Esophagus mucosa (tissue), 1 donor: ENCODE measurements at regions not wholly inside any gene's neighbourhood (a gene's known extent, or its start where the extent isn't known, plus 50 kb on each side); places are given as distances from the start of the nearest gene placed in this dataset.
"Not testable (repeated sequence)": the region's sequence is repeated elsewhere in the genome, so short reads cannot be mapped to it uniquely, and the experiment has no call there.

Source experiments
- ATAC-seq: fragments of 200-7000 bp; cut with Tn5 transposase; one replicate; pipeline ENCODE4 v1.9.1; 2020
- donor health status: DM: yes; HTN: yes; CAD: no.

- no peak for ATAC-seq
Observed at GRCh38 chr14:37787879-37788494, 192.6 kb downstream of the TTC6 start.

- ATAC-seq: no peak
Observed at GRCh38 chr14:37791384-37792036, 196.1 kb downstream of the TTC6 start.

GRCh38 chr14:37792124-37792523 is 196.7 kb downstream of the TTC6 start:
- ATAC-seq: no peak

GRCh38 chr14:37796703-37797416 is 201.4 kb downstream of the TTC6 start:
- ATAC-seq: no peak

- ATAC-seq: no peak
Observed at GRCh38 chr14:37797675-37798074, 202.2 kb downstream of the TTC6 start.

GRCh38 chr14:37807722-37808121 is 212.3 kb downstream of the TTC6 start:
- no peak for ATAC-seq

- ATAC-seq: no peak
Observed at GRCh38 chr14:37810094-37810801, 214.8 kb downstream of the TTC6 start.

- ATAC-seq: no peak
Observed at GRCh38 chr14:37813732-37814131, 218.3 kb downstream of the TTC6 start.

GRCh38 chr14:37816135-37816534 is 220.7 kb downstream of the TTC6 start:
- no peak for ATAC-seq

GRCh38 chr14:37816743-37817295 is 221.4 kb downstream of the TTC6 start:
- ATAC-seq: no peak

GRCh38 chr14:37819155-37820015 is 224.0 kb downstream of the TTC6 start:
- no peak for ATAC-seq

- not testable (repeated sequence) for ATAC-seq
Observed at GRCh38 chr14:37820810-37821209, 225.4 kb downstream of the TTC6 start.

- no peak for ATAC-seq
Observed at GRCh38 chr14:37824939-37825712, 229.7 kb downstream of the TTC6 start.

- no peak for ATAC-seq
Observed at GRCh38 chr14:37826869-37827268, 231.4 kb downstream of the TTC6 start.

GRCh38 chr14:37830271-37830670 is 234.8 kb downstream of the TTC6 start:
- ATAC-seq: no peak

- no peak for ATAC-seq
Observed at GRCh38 chr14:37834275-37834674, 238.8 kb downstream of the TTC6 start.

- not testable (repeated sequence) for ATAC-seq
Observed at GRCh38 chr14:37838778-37839177, 243.3 kb downstream of the TTC6 start.

- not testable (repeated sequence) for ATAC-seq
Observed at GRCh38 chr14:37841039-37841438, 245.6 kb downstream of the TTC6 start.

- no peak for ATAC-seq
Observed at GRCh38 chr14:37842106-37842505, 246.7 kb downstream of the TTC6 start.

- no peak for ATAC-seq
Observed at GRCh38 chr14:37843954-37844607, 248.7 kb downstream of the TTC6 start.

- ATAC-seq: no peak
Observed at GRCh38 chr14:37844614-37845013, 249.2 kb downstream of the TTC6 start.
